ENCODE measurements at regions not wholly inside any gene's neighbourhood (a gene's known extent, or its start where the extent isn't known, plus 50 kb on each side); places are given as distances from the start of the nearest gene placed in this dataset.
"Not testable (repeated sequence)": the region's sequence is repeated elsewhere in the genome, so short reads cannot be mapped to it uniquely, and the experiment has no call there.

- no peaks in the 10 kb centered on the region for H3K36me3 ChIP-seq (ENCODE audit: control insufficient read depth, low read length)
- H3F3A ChIP-seq (ENCODE audit: control insufficient read depth, insufficient read depth) = no peaks in the 10 kb centered on the region
- H4K20me1 ChIP-seq (ENCODE audit: control insufficient read depth, insufficient read depth, low read depth, low read length) = no peaks in the 10 kb centered on the region
- no peaks in the 10 kb centered on the region for H3K79me2 ChIP-seq (ENCODE audit: control insufficient read depth, low read length)
- no peaks in the 10 kb centered on the region for H3K4me1 ChIP-seq (ENCODE audit: control insufficient read depth, low read length)
- H3K9me3 ChIP-seq (ENCODE audit: control insufficient read depth, insufficient read depth, low read length) = no peaks in the 10 kb centered on the region
- H3K27me3 ChIP-seq (ENCODE audit: control insufficient read depth, low read length) = no peaks in the 10 kb centered on the region
- H3K4me3 ChIP-seq (ENCODE audit: low read length) = no peak overlapping the region
- H3K9me2 ChIP-seq (replicated peaks; ENCODE audit: control insufficient read depth, low read length) = no peaks in the 10 kb centered on the region
- H3K4me2 ChIP-seq (ENCODE audit: low read length) = no peak overlapping the region
- no peak overlapping the region for H3K27ac ChIP-seq (ENCODE audit: low read depth, low read length)
- TF ChIP-seq EZH2phosphoT487 (IDR thresholded peaks at IDR 0.05; ENCODE audit: borderline replicate concordance, low read length) = no peak
Observed at GRCh38 chr6:16898640-16899396, 137.6 kb upstream of the ATXN1 start.

- Histone ChIP-seq H3K9me2 (replicated peaks; ENCODE audit: control insufficient read depth, low read length) (no peaks in the 10 kb centered on the region), H3K4me1 (ENCODE audit: control insufficient read depth, low read length) (no peaks in the 10 kb centered on the region), H3F3A (ENCODE audit: control insufficient read depth, insufficient read depth) (no peaks in the 10 kb centered on the region), H3K9me3 (ENCODE audit: control insufficient read depth, insufficient read depth, low read length) (no peaks in the 10 kb centered on the region), H4K20me1 (ENCODE audit: control insufficient read depth, insufficient read depth, low read depth, low read length) (no peaks in the 10 kb centered on the region), H3K27me3 (ENCODE audit: control insufficient read depth, low read length) (no peaks in the 10 kb centered on the region), H3K79me2 (ENCODE audit: control insufficient read depth, low read length) (no peaks in the 10 kb centered on the region), H3K4me2 (ENCODE audit: low read length) (no peak overlapping the region), H3K27ac (ENCODE audit: low read depth, low read length) (no peak overlapping the region), H3K36me3 (ENCODE audit: control insufficient read depth, low read length) (no peaks in the 10 kb centered on the region), H3K4me3 (ENCODE audit: low read length) (no peak overlapping the region)
- no peak for TF ChIP-seq EZH2phosphoT487 (IDR thresholded peaks at IDR 0.05; ENCODE audit: borderline replicate concordance, low read length)
- TF ChIP-seq CTCF (IDR thresholded peaks at IDR 0.05; ENCODE audit: low read depth, low read length, poor library complexity, severe bottlenecking) = no peak
Observed at GRCh38 chr6:16897669-16898068, 136.4 kb upstream of the ATXN1 start.

- no peaks in the 10 kb centered on the region for H3K27me3 ChIP-seq (ENCODE audit: control insufficient read depth, low read length)
- TF ChIP-seq CTCF (IDR thresholded peaks at IDR 0.05; ENCODE audit: low read depth, low read length, poor library complexity, severe bottlenecking) = no peak
- no peak for TF ChIP-seq EZH2phosphoT487 (IDR thresholded peaks at IDR 0.05; ENCODE audit: borderline replicate concordance, low read length)
- no peaks in the 10 kb centered on the region for H3K4me1 ChIP-seq (ENCODE audit: control insufficient read depth, low read length)
- no peaks in the 10 kb centered on the region for H3K79me2 ChIP-seq (ENCODE audit: control insufficient read depth, low read length)
- no peaks in the 10 kb centered on the region for H3K9me3 ChIP-seq (ENCODE audit: control insufficient read depth, insufficient read depth, low read length)
- H3K27ac ChIP-seq (ENCODE audit: low read depth, low read length) = no peak overlapping the region
- H3K4me3 ChIP-seq (ENCODE audit: low read length) = no peak overlapping the region
- H3K36me3 ChIP-seq (ENCODE audit: control insufficient read depth, low read length) = no peaks in the 10 kb centered on the region
- no peaks in the 10 kb centered on the region for H3K9me2 ChIP-seq (replicated peaks; ENCODE audit: control insufficient read depth, low read length)
- H4K20me1 ChIP-seq (ENCODE audit: control insufficient read depth, insufficient read depth, low read depth, low read length) = no peaks in the 10 kb centered on the region
- H3F3A ChIP-seq (ENCODE audit: control insufficient read depth, insufficient read depth) = no peaks in the 10 kb centered on the region
- no peak overlapping the region for H3K4me2 ChIP-seq (ENCODE audit: low read length)
Observed at GRCh38 chr6:16894301-16894700, 133.0 kb upstream of the ATXN1 start.

GRCh38 chr6:16891110-16891509 lies 129.8 kb upstream of the ATXN1 start:
- not testable (repeated sequence) for H3K27ac ChIP-seq (ENCODE audit: low read depth, low read length); H3K9me3 ChIP-seq (ENCODE audit: control insufficient read depth, insufficient read depth, low read length); H4K20me1 ChIP-seq (ENCODE audit: control insufficient read depth, insufficient read depth, low read depth, low read length); H3K27me3 ChIP-seq (ENCODE audit: control insufficient read depth, low read length); H3F3A ChIP-seq (ENCODE audit: control insufficient read depth, insufficient read depth); H3K9me2 ChIP-seq (replicated peaks; ENCODE audit: control insufficient read depth, low read length); H3K4me1 ChIP-seq (ENCODE audit: control insufficient read depth, low read length); H3K36me3 ChIP-seq (ENCODE audit: control insufficient read depth, low read length); H3K4me3 ChIP-seq (ENCODE audit: low read length); H3K4me2 ChIP-seq (ENCODE audit: low read length); H3K79me2 ChIP-seq (ENCODE audit: control insufficient read depth, low read length)
